Endothelial cell (in vitro differentiated cells): ENCODE measurements at regions not wholly inside any gene's neighbourhood (a gene's known extent, or its start where the extent isn't known, plus 50 kb on each side); places are given as distances from the start of the nearest gene placed in this dataset.
"Not testable (repeated sequence)": the region's sequence is repeated elsewhere in the genome, so short reads cannot be mapped to it uniquely, and the experiment has no call there.

Experiments used
- DNase-seq: peaks from one replicate; pipeline ENCODE4 v3.0.0; 2021; ENCODE audit warnings: low spot score
- H3K27ac Mint-ChIP-seq: one replicate; pipeline ENCODE4 v1.8.0; 2021; ENCODE audit warnings: mixed read lengths, inconsistent platforms; ENCODE audit not compliant: unreplicated experiment
- H3K27me3 Mint-ChIP-seq: one replicate; pipeline ENCODE4 v1.8.0; 2021; ENCODE audit warnings: mild to moderate bottlenecking, moderate library complexity, mixed read lengths, inconsistent platforms; ENCODE audit not compliant: unreplicated experiment
- H3K36me3 Mint-ChIP-seq: one replicate; pipeline ENCODE4 v1.8.0; 2021; ENCODE audit warnings: mild to moderate bottlenecking, low read depth, mixed read lengths, inconsistent platforms; ENCODE audit not compliant: unreplicated experiment
- H3K4me1 Mint-ChIP-seq: one replicate; pipeline ENCODE4 v1.8.0; 2021; ENCODE audit warnings: mild to moderate bottlenecking, mixed read lengths, inconsistent platforms; ENCODE audit not compliant: unreplicated experiment
- H3K4me3 Mint-ChIP-seq: one replicate; pipeline ENCODE4 v1.8.0; 2021; ENCODE audit warnings: mild to moderate bottlenecking, mixed read lengths, inconsistent platforms; ENCODE audit not compliant: unreplicated experiment
- H3K9me3 Mint-ChIP-seq: one replicate; pipeline ENCODE4 v1.8.0; 2021; ENCODE audit warnings: mixed read lengths, inconsistent platforms; ENCODE audit not compliant: unreplicated experiment
- CTCF ChIP-seq: fragments of 200-600 bp; sonication (generic); IDR thresholded peaks from one replicate; pipeline ENCODE4 v1.5.0; 2021; ENCODE audit warnings: antibody characterized with exemption; ENCODE audit not compliant: unreplicated experiment

- no peak for DNase-seq
- H3K4me3 Mint-ChIP-seq: no peak overlapping the region
- TF ChIP-seq CTCF: no peak
- no peaks in the 10 kb centered on the region for H3K27me3 Mint-ChIP-seq
- no peak overlapping the region for H3K27ac Mint-ChIP-seq
- H3K36me3 Mint-ChIP-seq: no peaks in the 10 kb centered on the region
- H3K4me1 Mint-ChIP-seq: no peaks in the 10 kb centered on the region
- H3K9me3 Mint-ChIP-seq: no peaks in the 10 kb centered on the region
These were observed 720.9 kb downstream of the FSCB start for GRCh38 chr14:43786066-43786762.

DNA sequence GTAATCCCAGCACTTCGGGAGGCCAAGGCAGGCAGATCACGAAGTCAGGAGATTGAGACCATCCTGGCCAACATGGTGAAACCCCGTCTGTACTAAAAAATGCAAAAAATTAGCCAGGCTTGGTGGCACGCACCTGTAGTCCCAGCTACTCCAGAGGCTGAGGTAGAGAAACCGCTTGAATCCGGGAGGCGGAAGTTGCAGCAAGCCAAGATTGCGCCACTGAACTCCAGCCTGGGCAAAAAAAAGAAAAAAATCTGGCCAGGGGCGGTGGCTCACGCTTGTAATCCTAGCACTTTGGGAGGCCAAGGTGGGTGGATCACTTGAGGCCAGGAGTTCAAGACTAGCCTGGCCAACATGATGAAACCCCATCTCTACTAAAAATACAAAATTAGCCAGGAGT is 722.7 kb downstream of the FSCB start:
- not testable (repeated sequence) for DNase-seq, H3K36me3 Mint-ChIP-seq, H3K9me3 Mint-ChIP-seq, H3K27me3 Mint-ChIP-seq, H3K4me3 Mint-ChIP-seq, H3K27ac Mint-ChIP-seq, H3K4me1 Mint-ChIP-seq

- Mint-ChIP-seq H3K4me3 (no peak overlapping the region), H3K9me3 (no peaks in the 10 kb centered on the region), H3K27me3 (no peaks in the 10 kb centered on the region), H3K4me1 (no peaks in the 10 kb centered on the region), H3K27ac (no peak overlapping the region), H3K36me3 (no peaks in the 10 kb centered on the region)
- TF ChIP-seq CTCF: no peak
- no peak for DNase-seq
These were observed 728.0 kb downstream of the FSCB start for GRCh38 chr14:43778937-43779639.

GRCh38 chr14:43778570-43778936 is 728.5 kb downstream of the FSCB start:
- Mint-ChIP-seq H3K4me3 (no peak overlapping the region), H3K27me3 (no peaks in the 10 kb centered on the region), H3K4me1 (no peaks in the 10 kb centered on the region), H3K9me3 (no peaks in the 10 kb centered on the region), H3K36me3 (no peaks in the 10 kb centered on the region), H3K27ac (no peak overlapping the region)
- no peak for DNase-seq
- TF ChIP-seq CTCF: no peak

DNA sequence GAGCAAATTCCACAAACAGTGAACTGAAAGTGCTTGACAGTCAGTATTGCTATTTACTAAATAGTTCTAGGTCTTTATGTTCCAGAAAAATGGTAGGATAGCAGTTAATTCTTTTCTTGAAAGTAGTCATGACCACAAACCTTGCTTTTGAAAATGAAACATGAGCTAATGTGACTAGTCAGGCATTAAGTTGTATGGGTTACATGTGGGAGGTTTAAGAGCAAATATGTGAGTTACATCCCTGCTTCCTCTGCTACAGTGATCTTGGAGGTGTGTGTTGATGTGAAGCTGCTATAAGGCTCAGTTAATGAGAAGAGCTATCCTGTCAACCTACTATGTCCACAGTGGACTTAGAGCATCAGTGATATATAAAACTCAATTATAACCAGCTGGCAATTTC is 741.6 kb downstream of the FSCB start:
- Mint-ChIP-seq H3K9me3 (no peaks in the 10 kb centered on the region), H3K36me3 (no peaks in the 10 kb centered on the region), H3K4me3 (no peak overlapping the region), H3K4me1 (no peaks in the 10 kb centered on the region), H3K27me3 (no peaks in the 10 kb centered on the region), H3K27ac (no peak overlapping the region)
- no peak for DNase-seq
- TF ChIP-seq CTCF: no peak
